ENCODE measurements at regions not wholly inside any gene's neighbourhood (a gene's known extent, or its start where the extent isn't known, plus 50 kb on each side); places are given as distances from the start of the nearest gene placed in this dataset.
A peak's percentile ranks its signal among the peaks of the same experiment; 100 is the strongest.

DNA sequence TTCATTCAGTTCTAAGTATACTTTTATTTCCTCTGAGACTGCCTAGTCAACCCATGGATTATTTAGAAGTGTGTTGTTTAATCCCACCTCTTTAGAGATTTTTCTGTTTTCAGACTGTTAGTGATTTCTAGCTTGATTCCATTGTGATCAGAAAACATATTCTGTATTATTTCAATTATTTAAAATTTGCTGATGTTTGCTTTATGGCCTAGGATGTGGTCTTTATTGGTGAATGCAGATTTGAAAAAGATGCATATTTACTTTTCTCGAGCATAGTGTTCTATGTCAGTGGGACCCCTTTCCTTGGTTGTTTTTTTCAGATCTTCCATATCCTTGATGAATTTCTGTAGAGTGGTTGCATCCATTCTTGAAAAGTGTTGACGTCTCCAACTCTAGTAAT, 487.2 kb upstream of the HS6ST1 start:
- Histone ChIP-seq H3K4me1 (ENCODE audit: insufficient read depth, poor library complexity, severe bottlenecking) (peaks cover 18% of the 10 kb centered on the region), H3K27me3 (ENCODE audit: insufficient read depth, poor library complexity, severe bottlenecking) (no peaks in the 10 kb centered on the region), H3K36me3 (ENCODE audit: low read depth) (no peaks in the 10 kb centered on the region), H3K9me3 (ENCODE audit: severe bottlenecking) (peaks cover 2% of the 10 kb centered on the region), H3K4me3 (ENCODE audit: severe bottlenecking) (no peak overlapping the region), H3K27ac (ENCODE audit: poor library complexity, severe bottlenecking) (peak overlapping the region; percentile 34)
- no peak for TF ChIP-seq CTCF (IDR thresholded peaks at IDR 0.05; ENCODE audit: poor library complexity, severe bottlenecking)
- ATAC-seq (ENCODE audit: low read depth) (no peak), DNase-seq (ENCODE audit: low spot score) (no peak)

DNA sequence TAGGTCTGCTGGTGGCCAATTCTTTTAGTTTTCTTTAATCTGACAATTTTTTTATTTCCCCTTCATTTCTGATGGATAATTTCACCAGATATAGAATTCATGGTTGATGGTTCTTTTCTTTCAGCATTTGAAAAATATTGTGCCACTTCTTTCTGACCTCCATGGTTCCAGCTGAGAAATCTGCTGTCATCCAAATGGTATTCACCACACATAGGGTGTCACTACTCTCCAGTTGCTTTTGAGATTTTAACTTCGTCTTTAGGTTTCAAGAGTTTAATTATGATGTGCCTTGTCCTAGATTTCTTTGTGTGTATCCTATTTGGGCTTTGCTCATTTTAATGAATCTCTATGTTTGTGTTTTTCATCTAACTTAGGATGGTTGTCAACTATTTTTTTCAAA, 488.6 kb upstream of the HS6ST1 start:
- no peak for TF ChIP-seq CTCF (IDR thresholded peaks at IDR 0.05; ENCODE audit: poor library complexity, severe bottlenecking)
- H3K4me3 ChIP-seq (ENCODE audit: severe bottlenecking), result no peak overlapping the region

DNA sequence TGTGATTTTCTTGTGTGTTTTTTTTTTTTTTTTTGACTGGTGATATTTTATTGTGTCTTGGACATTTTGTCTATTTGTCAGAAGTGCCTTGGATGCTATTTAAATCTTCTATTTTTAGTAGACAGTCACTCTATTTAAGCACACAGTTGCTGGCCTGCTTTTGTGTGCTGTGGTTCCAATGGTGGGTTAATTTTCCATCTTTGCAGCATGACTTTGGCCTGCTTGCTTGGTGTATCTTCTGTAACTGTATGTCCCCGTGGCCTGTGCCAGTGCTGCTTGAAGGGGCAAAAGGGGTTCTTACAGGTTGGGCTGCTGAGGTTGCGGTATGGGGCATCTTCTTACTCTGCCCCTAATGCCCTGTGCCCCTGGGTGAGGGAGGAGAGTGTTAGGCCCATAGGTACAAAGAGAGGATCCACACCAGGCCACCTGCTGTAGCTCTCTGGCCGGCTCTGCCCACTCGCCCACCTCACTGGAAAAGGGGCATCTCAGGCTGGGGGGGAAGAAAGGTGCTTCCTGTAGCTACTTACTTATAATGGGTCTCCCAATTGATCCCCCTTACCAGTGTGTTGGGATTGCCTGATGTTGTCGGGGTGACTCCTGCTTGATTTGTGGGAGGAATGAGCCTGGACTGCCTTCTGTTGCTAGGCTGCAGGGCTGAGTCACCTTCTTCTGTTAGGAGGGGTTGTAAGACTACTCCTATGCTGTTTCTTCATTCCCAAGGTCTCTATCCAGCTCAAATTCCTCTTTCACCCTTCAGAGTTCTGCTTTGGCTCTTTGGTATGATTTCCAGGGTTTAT, 490.0 kb upstream of the HS6ST1 start:
- Histone ChIP-seq H3K27me3 (ENCODE audit: insufficient read depth, poor library complexity, severe bottlenecking) (no peaks in the 10 kb centered on the region), H3K4me1 (ENCODE audit: insufficient read depth, poor library complexity, severe bottlenecking) (peaks cover 18% of the 10 kb centered on the region), H3K27ac (ENCODE audit: poor library complexity, severe bottlenecking) (peak overlapping the region; percentile 34), H3K4me3 (ENCODE audit: severe bottlenecking) (no peak overlapping the region), H3K36me3 (ENCODE audit: low read depth) (no peaks in the 10 kb centered on the region), H3K9me3 (ENCODE audit: severe bottlenecking) (peaks cover 2% of the 10 kb centered on the region)
- DNase-seq (ENCODE audit: low spot score) (peak; percentile 83), ATAC-seq (ENCODE audit: low read depth) (peak; percentile 92)
- TF ChIP-seq CTCF (IDR thresholded peaks at IDR 0.05; ENCODE audit: poor library complexity, severe bottlenecking), result no peak

More for the DNA sequence above, 488.6 kb upstream of the HS6ST1 start:
- Histone ChIP-seq H3K27me3 (ENCODE audit: insufficient read depth, poor library complexity, severe bottlenecking) (no peaks in the 10 kb centered on the region), H3K36me3 (ENCODE audit: low read depth) (no peaks in the 10 kb centered on the region), H3K27ac (ENCODE audit: poor library complexity, severe bottlenecking) (no peak overlapping the region), H3K9me3 (ENCODE audit: severe bottlenecking) (peaks cover 2% of the 10 kb centered on the region), H3K4me1 (ENCODE audit: insufficient read depth, poor library complexity, severe bottlenecking) (peaks cover 18% of the 10 kb centered on the region)
- ATAC-seq (ENCODE audit: low read depth) (no peak), DNase-seq (ENCODE audit: low spot score) (no peak)

GRCh38 chr2:128809259-128809636, 490.6 kb upstream of the HS6ST1 start:
- TF ChIP-seq CTCF (IDR thresholded peaks at IDR 0.05; ENCODE audit: poor library complexity, severe bottlenecking), result peak; percentile 15
- no peaks in the 10 kb centered on the region for H3K36me3 ChIP-seq (ENCODE audit: low read depth)
- H3K27me3 ChIP-seq (ENCODE audit: insufficient read depth, poor library complexity, severe bottlenecking), result no peaks in the 10 kb centered on the region
- DNase-seq (ENCODE audit: low spot score) (no peak), ATAC-seq (ENCODE audit: low read depth) (peak; percentile 76)
- H3K4me1 ChIP-seq (ENCODE audit: insufficient read depth, poor library complexity, severe bottlenecking), result peaks cover 18% of the 10 kb centered on the region
- no peak overlapping the region for H3K4me3 ChIP-seq (ENCODE audit: severe bottlenecking)
- H3K9me3 ChIP-seq (ENCODE audit: severe bottlenecking), result peaks cover 2% of the 10 kb centered on the region
- peak overlapping the region; percentile 34 for H3K27ac ChIP-seq (ENCODE audit: poor library complexity, severe bottlenecking)

- no peaks in the 10 kb centered on the region for H3K27me3 ChIP-seq (ENCODE audit: insufficient read depth, poor library complexity, severe bottlenecking)
- H3K4me1 ChIP-seq (ENCODE audit: insufficient read depth, poor library complexity, severe bottlenecking), result peaks cover 18% of the 10 kb centered on the region
- H3K9me3 ChIP-seq (ENCODE audit: severe bottlenecking), result peaks cover 2% of the 10 kb centered on the region
- H3K4me3 ChIP-seq (ENCODE audit: severe bottlenecking), result no peak overlapping the region
- ATAC-seq (ENCODE audit: low read depth) (no peak), DNase-seq (ENCODE audit: low spot score) (no peak)
- no peaks in the 10 kb centered on the region for H3K36me3 ChIP-seq (ENCODE audit: low read depth)
- peak overlapping the region; percentile 34 for H3K27ac ChIP-seq (ENCODE audit: poor library complexity, severe bottlenecking)
- no peak for TF ChIP-seq CTCF (IDR thresholded peaks at IDR 0.05; ENCODE audit: poor library complexity, severe bottlenecking)
Observed at GRCh38 chr2:128809880-128810279, 491.2 kb upstream of the HS6ST1 start.
